ENCODE measurements at regions not wholly inside any gene's neighbourhood (a gene's known extent, or its start where the extent isn't known, plus 50 kb on each side); places are given as distances from the start of the nearest gene placed in this dataset.

- no peak for DNase-seq
These were observed 765.4 kb upstream of the MAP3K7 start for GRCh38 chr6:91352321-91352720.

DNA sequence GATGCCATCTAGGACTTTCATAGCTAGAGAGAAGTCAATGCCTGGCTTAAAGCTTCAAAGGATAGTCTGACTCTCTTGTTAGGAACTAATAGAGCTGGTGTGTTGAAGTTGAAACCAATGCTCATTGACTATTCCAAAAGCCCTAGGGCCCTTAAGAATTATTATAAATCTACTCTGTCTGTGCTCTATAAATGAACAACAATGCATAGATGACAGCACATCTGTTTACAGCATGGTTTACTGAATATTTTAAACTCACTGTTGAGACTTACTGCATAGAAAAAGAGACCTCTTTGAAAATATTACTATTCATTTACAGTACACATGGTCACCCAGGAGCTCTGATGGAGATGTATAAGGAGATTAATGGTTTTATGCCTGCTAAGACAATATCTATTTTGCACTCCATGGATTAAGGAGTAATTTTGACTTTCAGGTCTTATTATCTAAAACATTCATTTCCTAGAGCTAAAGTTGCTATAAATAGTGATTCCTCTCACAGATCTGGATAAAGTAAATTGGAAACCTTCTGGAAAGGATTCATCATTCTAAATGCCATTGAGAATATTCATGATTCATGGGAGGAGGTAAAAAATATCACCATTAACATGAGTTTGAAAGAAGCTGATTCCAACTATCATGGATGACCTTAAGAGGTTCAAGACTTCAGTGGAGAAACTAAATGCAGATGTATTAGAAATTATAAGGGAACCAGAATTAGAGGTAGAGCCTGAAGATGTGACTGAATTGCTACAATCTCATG, 763.5 kb upstream of the MAP3K7 start:
- no peak for DNase-seq

- DNase-seq: no peak
These were observed 754.6 kb upstream of the MAP3K7 start for GRCh38 chr6:91341473-91341872.

GRCh38 chr6:91340896-91341395, 754.1 kb upstream of the MAP3K7 start:
- no peak for DNase-seq

DNA sequence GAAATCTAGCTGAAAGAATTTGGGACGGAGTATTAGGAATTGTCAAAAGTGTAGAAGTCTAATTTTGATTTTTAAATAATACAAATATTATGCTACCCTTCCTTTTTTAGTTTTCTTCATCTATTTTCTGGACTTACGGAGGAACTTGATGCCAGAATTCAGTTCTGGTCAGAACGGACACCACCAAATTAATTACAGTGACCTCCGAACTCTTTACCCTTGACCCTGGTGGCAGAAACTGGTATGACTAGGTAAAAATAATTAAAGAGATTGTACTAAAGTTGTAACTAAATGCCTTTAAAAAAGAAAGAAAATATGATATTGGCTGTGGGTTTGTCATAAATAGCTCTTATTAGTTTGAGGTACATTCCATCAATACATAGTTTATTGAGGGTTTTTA, 751.1 kb upstream of the MAP3K7 start:
- DNase-seq: no peak

DNA sequence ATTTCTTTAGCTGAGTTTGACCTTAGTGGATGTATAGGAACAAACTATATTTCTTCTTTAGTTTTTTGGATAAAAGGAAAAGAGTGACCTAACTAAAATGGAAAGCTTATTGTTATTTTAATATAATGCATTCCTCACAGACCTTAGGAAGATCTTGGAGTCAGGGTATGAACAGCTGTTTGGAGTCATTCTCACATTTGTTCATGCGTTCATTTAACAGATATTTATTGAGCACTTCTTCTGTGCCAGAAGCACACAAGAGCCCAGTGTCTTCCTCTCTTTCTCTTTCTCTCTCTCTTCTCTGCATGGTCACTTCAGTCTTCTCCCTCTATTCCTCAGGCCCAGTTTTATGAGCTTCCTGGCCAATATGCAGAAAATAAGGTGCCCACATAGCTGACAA, 744.0 kb upstream of the MAP3K7 start:
- DNase-seq: no peak

DNA sequence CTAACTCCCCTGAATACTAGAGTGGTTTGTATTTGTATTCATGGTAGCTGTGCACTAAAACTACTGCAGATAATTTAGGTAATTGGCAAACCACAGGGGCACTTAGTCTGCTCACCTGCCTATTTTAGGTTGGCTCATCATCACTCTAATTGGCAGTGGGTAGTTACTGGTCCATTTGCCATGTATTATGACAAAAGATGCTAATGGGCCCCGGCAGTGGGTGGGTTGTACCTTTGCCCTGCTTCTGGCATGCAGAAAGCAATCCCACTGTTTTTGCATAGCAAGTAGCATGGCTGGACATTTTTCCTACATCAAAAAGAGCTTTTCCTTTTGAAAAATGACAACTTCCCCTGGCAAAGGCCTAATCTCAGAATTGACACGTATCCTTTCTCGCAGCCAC, 741.4 kb upstream of the MAP3K7 start:
- no peak for DNase-seq

DNA sequence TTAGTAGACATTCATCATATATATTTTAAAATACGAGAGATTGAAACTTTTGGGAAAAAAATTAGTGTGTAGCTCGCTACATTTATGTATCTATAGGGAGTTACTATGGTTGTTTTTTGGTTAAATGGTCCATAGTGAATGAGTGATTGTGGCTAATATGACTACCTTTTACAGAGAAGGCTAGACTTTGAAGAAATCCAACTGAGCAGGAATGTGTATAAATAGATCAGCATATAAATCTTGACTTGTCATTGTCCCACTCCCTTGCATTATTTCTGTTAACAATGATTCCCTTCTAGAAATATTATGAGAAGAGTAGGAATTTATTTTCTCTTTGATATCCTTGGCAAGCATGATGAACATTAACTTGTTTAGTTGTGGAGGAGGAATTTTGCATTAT, 737.8 kb upstream of the MAP3K7 start:
- no peak for DNase-seq

DNA sequence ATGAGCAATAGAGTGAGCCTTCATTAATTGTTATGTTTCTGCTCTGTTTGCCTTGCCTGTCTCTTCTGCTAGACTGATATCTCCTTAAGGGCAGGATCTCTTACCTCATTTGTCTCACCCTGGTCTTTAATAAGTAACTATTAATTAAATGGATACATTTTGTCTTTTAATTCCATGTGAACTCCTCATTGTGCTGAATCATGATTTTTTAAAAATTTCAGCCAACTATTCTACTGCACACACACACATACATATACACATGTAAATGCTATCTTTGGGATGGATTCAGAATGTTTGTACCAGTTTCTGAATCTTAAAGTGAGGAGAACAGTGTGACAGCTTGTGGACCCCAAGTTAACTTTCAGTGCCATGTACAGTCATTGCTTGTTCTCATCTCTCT, 731.1 kb upstream of the MAP3K7 start:
- no peak for DNase-seq

DNA sequence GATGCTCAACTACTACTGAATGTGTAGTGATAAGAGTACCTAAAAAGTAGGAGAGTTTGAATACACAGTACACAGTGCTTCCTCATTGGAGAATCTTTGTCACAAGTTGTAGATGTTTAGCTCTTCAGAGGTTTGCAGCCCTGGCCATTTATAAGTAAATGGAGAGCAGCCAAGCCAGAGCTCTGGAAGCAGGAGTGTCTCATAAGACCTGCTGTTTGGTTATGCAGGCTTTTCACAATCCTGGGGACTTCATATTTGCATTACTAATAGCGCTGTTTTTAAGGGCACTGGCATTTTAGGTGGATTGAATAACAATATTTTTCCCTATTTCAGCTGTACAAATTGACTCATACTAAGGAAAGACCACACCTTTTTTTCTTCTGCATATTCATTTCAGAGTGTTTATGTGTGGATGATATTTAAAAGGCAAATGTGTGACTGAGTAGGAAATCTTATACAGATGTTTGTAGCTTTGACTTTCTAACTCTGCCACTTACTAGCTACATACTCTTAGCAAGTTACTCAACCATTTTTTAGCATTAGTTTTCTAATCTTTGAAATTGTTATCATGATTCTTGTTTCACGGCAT, 730.5 kb upstream of the MAP3K7 start:
- no peak for DNase-seq

DNA sequence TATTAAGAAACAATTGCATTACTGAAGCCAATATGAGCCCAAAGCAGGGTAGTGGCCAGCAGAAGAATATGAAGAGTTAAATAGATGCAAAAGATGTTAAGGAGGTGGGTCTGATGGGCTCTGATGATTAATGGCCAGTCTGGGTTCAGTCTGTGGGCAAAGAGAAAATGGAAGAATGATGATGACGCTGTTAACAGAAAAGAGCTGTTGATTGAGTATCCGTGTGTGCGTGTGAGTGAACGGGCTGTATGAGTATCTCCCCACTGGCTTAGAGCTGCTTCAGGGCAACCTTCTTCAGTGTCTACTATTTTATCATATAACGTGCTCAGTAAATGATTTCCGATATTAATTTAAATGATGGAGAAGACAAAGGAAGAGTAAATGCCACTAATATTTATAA, 723.3 kb upstream of the MAP3K7 start:
- no peak for DNase-seq

GRCh38 chr6:91305755-91306154, 718.9 kb upstream of the MAP3K7 start:
- DNase-seq: no peak

GRCh38 chr6:91304521-91304920, 717.6 kb upstream of the MAP3K7 start:
- no peak for DNase-seq

- no peak for DNase-seq
These were observed 716.5 kb upstream of the MAP3K7 start for GRCh38 chr6:91303326-91303725.

GRCh38 chr6:91299544-91300491, 712.9 kb upstream of the MAP3K7 start:
- no peak for DNase-seq

DNA sequence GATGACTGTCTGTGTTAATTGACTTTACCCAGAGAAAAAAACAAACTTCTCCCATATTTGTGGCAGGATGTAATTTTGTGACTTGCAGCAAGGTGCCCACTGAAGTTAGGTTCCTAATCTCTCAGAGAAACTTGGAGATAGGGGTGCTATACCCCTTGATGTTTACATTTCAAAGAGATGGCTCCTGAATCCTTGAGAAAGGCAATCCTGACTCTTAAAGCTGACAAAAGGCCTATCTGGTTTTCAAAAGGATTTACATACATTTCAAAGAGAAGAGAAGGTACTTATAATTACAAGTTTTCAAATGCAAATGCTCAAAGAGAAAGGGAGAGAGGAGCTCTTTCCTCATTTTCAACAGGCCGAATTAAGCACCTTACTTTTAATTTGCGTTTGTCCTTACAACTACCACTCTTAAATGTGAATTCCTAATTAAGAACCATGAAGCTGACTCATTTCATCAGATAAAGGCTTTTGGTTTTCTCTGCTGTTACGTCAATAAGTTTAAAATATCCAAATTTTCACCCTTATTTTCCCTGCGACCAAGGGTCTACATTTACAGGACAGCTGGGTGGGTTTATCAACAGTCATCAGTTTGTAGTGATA, 711.8 kb upstream of the MAP3K7 start:
- no peak for DNase-seq

DNA sequence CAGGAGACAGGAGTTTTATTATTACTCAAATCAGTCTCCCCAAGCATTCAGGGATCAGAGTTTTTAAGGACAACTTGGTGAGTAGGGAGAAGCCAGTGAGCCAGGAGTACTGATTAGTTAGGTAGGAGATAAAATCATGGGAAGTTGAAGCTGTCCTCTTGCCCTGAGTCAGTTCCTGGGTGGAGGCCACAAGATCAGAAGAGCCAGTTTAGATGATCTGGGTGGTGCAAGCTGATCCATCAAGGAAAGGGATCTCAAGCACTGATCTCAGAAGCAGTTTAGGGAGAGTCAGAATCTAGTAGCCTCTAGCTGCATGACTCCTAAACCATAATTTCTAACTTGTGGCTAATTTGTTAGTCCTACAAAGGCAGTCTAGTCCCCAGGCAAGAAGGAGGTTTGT, 706.5 kb upstream of the MAP3K7 start:
- DNase-seq: no peak

GRCh38 chr6:91291071-91291470, 704.2 kb upstream of the MAP3K7 start:
- DNase-seq: no peak

DNA sequence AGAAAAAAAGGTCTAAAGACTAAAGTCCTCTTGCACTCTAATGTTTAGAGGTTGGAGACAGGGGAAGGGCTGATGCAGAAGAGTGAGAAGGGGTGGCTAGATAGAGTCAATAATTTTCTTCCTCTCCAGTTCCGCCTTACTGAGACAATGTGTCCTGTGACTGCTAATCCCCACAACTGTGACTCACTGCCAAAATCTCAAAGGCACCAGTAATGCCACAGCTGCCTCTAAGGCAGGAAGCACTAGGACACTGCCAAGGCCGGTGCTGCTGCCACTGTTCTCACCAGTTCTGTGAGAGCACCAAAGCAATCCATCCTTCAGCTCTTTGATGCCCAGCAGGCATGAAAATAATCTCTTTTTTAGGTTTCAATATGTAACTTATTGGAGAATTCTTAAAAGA, 701.9 kb upstream of the MAP3K7 start:
- DNase-seq: no peak

- DNase-seq: no peak
These were observed 695.0 kb upstream of the MAP3K7 start for GRCh38 chr6:91281901-91282300.

DNA sequence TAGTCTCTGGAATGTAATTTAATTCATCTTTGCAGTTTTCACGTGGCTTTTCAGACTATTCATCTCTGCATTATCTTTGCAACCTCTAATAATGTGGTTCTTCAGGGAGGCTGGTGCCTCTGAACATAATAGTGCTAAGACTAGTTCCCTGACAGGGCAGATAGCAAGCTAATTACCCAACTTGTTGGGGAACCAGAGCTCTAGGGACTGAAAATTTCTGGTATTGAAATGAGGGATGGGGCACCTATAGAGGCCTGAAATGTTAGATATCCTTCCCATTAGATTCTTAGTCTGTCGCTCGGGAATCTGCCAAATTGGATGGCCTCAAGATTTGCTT, 693.6 kb upstream of the MAP3K7 start:
- DNase-seq: no peak

DNA sequence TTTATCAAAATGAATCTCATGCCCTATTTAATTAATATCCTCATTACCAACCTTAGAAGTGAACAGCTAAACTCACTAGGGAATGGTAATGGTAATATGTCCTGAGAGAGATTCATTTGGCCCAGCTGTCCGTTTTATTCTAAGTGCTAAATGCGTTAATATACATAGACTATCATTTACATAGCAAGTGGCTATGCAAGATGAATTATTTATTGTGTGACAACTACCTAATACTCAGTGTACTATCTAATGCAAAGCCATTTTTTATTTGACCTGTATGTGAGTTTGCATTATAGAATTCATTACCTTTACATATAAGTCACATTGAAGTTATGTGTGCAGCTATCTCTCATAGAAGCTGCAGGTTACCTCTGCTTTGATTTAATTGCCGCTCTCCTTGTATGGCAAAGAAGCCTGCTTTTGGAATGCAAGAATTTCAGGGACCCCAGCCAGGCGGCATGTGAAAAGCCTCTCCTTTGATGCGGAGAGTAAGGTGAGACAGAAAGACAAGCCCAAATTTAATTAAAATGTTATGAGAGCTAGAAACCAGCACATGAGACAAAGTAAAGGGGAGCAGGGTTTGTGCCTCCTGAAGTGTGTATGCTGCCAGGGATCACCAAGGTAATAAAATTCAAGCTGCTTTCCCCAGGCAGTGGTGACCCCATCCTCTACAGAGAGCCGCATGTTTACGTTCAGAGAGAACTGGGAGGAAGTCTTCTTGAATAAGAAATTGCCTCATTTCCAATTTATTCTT, 693.0 kb upstream of the MAP3K7 start:
- DNase-seq: peak; percentile 4
